ENCODE measurements at regions not wholly inside any gene's neighbourhood (a gene's known extent, or its start where the extent isn't known, plus 50 kb on each side); places are given as distances from the start of the nearest gene placed in this dataset.

DNA sequence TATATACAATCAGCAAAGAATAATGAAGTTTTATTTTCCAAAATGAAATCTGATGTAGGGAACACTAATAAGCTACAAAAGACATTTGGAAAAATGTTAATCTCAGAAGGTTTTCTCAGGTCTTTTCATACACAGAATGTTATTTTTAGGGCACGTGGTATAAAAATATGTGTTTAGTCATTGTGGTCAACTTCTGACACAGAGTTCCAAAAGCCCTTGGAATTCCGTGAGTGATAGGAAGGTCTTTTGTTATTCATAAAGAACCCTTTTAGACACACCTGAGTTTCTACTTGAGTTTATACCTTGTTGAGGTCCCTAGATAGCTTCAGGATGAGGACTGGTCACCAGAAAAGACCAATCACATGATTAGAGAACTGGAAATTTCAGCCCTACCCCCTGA, 277.6 kb upstream of the NCAM2 start:
- DNase-seq: no peak

- DNase-seq: no peak
Observed at GRCh38 chr21:20721151-20721550, 277.1 kb upstream of the NCAM2 start.

GRCh38 chr21:20728691-20729090, 269.5 kb upstream of the NCAM2 start:
- DNase-seq: no peak

- no peak for DNase-seq
Observed at GRCh38 chr21:20729376-20729775, 268.8 kb upstream of the NCAM2 start.

DNA sequence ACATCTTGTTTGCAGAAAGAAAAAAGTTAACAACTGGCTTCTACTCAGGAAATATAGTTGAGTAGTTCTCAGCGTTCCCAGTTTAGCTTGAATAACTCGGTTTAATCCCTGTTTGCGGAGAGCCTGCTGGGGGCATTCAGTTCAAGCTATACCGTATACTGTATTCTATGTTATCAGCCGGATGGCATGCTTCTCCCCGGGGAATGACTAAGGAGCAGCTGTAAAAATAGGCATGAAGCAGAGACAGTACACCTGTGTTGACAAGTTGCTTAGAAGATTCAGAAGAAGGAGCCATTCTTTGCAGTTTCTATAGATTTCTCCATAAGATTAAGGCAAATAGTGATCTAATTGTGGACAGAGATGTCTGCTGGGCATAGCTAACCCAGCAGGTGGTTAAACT, 267.8 kb upstream of the NCAM2 start:
- DNase-seq: no peak

DNA sequence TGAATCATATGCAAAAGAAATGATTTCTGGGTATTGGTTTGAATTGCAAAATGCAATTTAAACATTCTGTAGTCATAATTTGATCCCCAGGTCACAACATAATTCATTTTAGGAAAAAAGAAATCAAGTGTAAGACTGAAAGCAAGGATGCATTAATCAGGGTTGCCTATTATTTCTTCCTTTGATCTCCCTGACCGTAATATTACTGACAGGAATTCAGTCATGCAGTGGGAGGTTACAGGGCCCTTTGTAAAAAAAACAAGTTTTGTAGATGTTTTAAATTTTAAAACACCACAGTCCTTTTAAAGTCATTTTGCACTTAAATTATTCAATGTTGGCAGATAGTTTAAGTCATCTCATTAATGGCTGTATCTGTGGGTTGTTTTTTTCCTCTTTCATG, 263.0 kb upstream of the NCAM2 start:
- DNase-seq: no peak

DNA sequence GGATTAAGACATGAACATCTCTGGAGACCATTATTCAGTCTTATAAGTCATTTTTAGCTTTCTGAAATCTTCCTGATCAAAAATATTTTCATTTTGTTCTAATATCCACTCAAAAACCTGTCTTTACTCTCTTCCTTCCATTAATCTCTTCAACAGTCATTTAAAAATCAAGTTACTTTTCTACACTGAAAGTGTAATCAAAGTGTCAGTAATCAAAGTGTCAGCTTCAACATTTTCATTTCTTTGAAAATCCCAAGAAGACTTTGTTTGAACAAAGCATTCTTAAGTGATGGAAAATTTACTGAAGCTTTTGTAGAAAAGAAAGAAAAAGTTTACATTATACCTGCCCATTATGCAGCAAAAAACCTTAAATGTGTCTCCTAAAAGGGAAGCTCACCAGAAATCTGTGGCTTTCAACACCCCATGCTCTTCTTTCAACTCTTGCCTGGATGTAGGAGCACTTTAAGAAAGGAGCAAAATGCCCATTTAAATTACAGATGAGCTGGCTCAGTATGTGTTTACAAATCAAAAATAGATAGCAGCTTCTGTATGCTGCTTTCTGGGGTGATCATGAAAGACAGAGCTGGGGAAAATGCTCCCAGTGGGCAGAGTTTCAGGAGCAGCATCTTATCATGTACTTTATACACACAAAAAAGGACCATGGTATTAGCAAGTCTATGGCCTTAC, 260.8 kb upstream of the NCAM2 start:
- DNase-seq: no peak

DNA sequence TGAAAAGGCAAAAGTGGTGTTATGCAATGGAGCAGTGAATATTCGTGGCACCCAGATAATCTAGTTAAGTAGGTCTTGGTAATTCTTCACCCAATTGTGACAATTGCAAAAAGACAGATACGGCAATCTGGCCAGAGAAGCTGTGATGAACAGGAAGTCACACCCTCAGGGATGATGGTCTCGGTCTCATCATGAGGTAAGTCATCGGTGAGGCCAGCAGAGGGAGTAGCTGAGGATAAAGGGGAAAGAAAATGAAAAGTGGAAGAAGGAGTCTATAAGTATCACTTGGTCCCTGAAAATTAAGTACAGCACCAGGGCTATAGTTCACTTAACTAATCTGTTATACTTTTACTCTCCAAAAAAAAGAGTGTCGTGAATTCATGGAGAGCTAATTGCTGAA, 258.8 kb upstream of the NCAM2 start:
- DNase-seq: no peak

DNA sequence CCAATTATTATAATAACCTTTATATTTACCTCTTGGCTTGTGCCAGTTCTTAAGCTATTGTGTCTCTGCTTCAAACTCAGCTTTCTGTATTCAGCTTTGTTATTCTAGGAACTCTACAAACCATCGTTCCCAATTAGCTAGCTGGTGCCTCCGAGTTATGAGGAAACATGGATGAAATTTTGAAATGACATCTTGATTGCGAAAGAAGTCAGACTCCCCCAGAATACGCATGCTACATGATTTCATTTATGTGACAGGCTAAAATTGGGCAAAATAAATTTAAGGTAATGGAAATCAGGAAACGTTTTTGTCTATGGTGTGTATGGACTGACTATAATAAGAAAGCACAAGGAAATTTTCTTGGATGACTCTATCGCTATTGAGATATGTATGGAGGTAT, 256.8 kb upstream of the NCAM2 start:
- DNase-seq: no peak

DNA sequence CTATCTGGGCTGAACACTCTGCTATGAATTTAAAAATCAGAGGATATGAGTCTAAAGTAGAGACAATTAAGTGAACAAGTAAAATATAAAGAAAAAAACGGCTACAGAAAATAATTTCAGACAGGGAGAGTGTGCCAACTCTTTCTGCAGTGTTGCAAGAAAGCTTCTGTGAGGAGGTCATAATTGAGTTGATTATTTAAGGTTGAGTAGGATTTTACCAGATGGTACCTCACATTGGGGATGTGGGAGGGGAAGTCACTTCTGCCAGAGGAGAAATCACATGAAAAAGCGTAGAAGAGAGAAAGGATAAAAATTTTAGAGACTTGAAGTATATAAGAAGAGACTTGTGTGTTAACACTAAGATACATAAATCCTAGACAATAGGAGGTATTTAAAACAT, 238.0 kb upstream of the NCAM2 start:
- no peak for DNase-seq

DNA sequence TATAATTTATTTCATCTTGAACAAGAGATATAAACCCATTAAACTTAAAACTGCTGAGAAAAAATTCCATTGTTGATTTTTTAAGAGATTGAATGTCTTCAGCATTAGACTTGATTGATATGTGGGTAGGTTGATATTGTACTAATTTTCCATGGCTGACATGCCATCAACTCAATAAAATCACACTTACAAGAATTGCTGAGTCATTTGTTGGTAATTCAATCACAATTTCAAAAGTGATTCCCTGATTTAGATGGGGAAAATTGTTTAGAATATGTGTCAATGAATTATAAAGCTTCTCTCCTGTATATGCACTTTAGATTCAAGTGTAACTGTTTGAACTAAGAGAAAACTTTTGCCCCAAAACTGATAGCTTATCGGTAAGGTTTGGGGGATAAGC, 223.5 kb upstream of the NCAM2 start:
- DNase-seq: no peak

GRCh38 chr21:20779321-20779720, 218.9 kb upstream of the NCAM2 start:
- no peak for DNase-seq

DNA sequence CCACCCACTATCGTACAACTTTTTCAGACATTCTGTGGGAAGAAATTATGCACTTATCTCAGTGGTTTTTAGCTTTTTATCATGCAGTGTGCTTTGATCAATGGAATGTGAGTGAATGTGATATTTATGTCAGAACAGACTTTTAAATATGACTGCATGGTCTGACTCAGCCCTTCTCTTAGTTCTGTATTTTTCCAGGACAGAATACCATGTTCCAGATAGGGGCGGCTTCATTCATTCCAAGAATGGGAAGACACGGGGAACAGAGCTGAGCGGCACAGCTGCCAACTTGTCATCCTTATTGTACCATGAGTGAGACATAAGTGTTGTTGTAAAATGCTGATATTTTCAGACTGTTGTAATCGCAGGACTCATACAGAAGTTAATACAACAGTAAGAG, 214.6 kb upstream of the NCAM2 start:
- DNase-seq: no peak

- DNase-seq: no peak
Observed at GRCh38 chr21:20789729-20790500, 208.3 kb upstream of the NCAM2 start.

DNA sequence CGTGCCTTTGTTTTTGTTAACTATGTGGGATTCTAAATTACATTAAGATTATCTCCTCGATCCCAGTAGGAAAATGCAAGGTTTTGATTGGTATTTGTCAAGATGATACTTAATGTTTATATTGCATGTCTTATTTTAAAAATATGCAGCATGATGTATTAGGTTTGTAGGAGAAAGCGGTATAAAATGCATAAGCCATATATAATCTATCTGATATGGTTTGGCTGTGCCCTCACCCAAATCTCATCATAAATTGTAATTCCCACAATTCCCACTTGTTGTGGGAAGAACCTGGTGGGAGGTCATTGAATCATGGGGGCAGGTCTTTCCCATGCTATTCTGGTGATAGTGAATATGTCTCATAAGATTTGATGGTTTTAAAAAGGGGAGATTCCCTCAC, 198.1 kb upstream of the NCAM2 start:
- DNase-seq: no peak

DNA sequence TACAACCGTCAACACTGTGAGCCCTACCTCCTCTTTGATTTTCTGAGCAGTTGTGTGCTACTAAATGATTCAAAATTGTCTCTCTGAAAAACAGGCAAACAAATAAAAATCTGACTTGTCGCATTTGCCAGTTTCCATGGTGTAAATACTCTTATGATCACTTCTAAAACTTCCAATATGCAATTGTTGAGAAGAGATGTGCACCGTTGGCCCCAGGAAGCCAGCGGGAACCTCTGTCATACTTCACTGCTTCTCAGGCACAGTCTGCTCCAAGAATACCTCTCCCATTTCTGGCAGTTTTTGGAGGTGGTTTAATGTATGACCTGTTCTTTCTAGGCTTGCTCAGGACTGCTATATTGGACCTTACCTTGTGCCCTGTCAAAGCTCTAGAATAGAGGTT, 196.0 kb upstream of the NCAM2 start:
- no peak for DNase-seq

DNA sequence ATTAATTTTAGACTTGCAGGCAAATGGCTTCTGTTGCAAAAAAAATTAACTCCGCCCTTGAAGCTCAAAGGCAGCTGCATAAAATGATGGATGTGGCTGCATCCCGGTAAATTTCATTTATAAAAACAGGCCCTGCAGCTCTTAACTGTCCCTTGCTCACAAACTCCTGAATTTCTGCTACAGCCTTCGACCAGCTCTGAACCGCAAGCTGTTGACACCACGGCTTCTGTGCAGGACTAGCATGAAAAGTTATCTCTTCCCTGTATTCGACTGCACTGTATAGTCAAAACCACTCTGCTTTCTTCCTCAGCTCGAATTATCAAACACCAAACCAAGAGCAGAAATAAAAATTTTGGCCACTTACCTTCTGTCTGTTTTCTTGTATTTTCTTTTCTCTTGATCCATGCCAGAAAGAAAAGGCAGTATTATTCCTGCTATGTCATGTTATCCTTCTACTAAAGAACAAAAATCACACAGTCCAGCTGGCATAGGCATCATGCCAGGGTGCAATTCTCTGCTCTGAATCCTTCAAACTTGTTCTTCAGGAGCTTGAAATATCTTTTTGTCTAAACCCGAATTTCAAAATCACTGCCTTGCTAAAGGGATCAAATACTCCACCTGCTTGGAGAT, 195.5 kb upstream of the NCAM2 start:
- DNase-seq: no peak

GRCh38 chr21:20811702-20812101, 186.5 kb upstream of the NCAM2 start:
- no peak for DNase-seq

- DNase-seq: no peak
Observed at GRCh38 chr21:20814090-20814489, 184.1 kb upstream of the NCAM2 start.

DNA sequence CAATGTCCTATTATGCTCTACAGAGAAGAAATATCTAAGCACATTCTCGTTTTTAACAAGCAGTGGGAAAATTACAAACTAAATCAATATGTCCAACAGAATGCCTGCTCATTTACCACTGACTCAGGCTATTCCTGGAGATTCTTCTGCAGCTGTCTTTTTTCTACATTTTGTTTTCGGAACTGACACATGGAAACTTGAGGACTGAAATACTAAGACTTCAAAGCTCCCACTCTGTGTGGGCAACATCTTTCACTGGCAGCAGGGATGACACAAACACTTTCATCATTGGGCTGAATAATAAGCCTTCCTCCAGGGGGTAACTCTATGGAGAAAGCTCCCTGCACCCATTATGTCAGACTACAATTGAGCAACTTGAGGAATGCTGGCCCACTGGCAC, 175.5 kb upstream of the NCAM2 start:
- no peak for DNase-seq

DNA sequence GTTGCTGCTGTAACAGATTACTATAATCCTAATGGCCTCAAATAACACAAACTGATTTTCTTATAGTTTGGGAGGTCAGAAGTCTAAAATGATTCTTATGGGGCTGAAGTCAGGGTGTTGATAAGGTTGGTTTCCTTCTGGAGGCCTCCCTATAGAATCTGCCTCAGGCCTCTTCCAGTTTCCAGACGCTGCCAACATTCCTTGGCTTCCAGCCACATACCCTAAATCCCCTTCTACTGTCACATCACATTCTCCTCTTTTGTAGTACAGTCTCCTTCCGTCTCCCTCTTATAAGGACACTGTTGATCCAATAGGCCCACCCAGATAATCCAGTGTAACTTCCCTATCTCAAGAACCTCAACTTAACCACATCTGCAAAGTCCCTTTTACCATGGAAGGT, 145.3 kb upstream of the NCAM2 start:
- no peak for DNase-seq

DNA sequence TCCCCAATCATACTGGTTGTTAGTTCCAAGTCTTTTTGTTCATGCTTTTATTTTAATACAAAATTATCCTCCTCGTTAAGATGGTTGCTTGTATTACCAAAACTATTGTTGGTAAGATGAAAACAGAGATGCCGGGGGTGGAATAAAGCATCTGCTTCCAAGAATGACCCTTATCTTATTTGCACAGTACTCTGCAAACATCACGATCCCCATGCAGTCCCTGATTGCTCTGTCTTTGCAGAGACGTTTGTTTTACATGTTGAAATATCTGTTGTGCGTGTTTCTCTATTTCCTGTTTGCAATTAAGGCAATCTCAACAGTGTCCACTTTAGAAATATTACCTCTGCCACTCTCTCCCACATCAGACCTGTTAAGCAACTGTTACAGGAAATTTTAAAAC, 141.3 kb upstream of the NCAM2 start:
- no peak for DNase-seq

DNA sequence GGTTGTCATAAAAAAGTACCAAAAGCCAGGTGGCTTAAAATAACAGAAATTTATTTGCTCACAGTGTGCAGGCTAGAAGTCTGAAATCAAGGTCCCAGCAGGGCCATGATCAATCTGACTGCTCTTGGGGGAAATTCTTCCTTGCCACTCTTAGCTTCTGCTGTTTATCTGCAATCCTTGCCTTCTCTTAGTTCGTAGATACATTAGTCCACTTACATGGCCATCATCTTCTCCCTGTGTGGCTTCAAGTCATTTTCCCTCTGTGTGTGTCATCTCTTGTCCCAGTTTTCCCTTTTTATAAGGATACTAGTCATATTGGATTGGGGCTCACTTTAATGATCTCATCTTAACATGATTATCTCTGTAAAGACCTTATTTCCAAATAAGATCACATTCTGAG, 124.0 kb upstream of the NCAM2 start:
- no peak for DNase-seq

DNA sequence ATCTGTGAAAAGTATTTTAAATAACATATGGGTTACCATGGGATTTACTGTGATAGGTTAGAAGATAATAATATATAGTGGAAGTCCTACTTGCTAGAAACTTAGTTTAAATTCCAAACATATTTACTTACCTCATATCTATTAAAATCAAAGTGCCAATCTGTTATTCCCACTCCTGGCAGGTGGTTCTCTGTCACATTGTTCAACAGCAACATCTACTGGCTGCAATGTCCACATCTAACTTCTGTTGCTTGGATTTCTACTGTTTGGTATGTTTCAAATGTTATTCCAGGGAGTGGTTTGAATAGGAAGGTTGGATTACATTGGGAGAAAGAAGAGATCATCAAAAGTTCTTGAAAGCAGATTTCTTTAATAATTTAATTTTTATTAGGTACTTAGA, 122.5 kb upstream of the NCAM2 start:
- DNase-seq: no peak

Data from bone marrow (tissue), 2 donors.